ENCODE measurements at regions not wholly inside any gene's neighbourhood (a gene's known extent, or its start where the extent isn't known, plus 50 kb on each side); places are given as distances from the start of the nearest gene placed in this dataset.

GRCh38 chr10:84860855-84861254 is 532.5 kb downstream of the CCSER2 start:
- H3K4me3 Mint-ChIP-seq: no peak overlapping the region
- H3K27ac Mint-ChIP-seq: no peak overlapping the region
- no peaks in the 10 kb centered on the region for H3K36me3 ChIP-seq (replicated peaks in 1 of 2; ENCODE audit: control insufficient read depth in 1 of 2, insufficient read depth in 2 of 2, low read length in 2 of 2)
- H4K20me1 ChIP-seq (ENCODE audit: insufficient read depth, low read length): no peaks in the 10 kb centered on the region
- H3K9ac ChIP-seq (ENCODE audit: insufficient read depth, low read length, poor library complexity, severe bottlenecking): no peak overlapping the region
- H3K4me1 Mint-ChIP-seq: no peaks in the 10 kb centered on the region
- H3K79me2 ChIP-seq (ENCODE audit: insufficient read depth, low read length): no peaks in the 10 kb centered on the region
- H2AFZ ChIP-seq (ENCODE audit: insufficient read depth, low read depth, low read length, poor library complexity, severe bottlenecking): no peak overlapping the region
- H3K9me3 Mint-ChIP-seq: peaks cover 0 to 6% (median 0%) of the 10 kb centered on the region in 7 donors
- H3K27me3 ChIP-seq (ENCODE audit: control insufficient read depth in 2 of 2, insufficient read depth in 2 of 2, low read length in 2 of 2): no peaks in the 10 kb centered on the region
- H3K4me1 ChIP-seq (ENCODE audit: control insufficient read depth in 1 of 2, insufficient read depth in 2 of 2, low read length in 2 of 2): no peaks in the 10 kb centered on the region
- TF ChIP-seq, protein P1, sequence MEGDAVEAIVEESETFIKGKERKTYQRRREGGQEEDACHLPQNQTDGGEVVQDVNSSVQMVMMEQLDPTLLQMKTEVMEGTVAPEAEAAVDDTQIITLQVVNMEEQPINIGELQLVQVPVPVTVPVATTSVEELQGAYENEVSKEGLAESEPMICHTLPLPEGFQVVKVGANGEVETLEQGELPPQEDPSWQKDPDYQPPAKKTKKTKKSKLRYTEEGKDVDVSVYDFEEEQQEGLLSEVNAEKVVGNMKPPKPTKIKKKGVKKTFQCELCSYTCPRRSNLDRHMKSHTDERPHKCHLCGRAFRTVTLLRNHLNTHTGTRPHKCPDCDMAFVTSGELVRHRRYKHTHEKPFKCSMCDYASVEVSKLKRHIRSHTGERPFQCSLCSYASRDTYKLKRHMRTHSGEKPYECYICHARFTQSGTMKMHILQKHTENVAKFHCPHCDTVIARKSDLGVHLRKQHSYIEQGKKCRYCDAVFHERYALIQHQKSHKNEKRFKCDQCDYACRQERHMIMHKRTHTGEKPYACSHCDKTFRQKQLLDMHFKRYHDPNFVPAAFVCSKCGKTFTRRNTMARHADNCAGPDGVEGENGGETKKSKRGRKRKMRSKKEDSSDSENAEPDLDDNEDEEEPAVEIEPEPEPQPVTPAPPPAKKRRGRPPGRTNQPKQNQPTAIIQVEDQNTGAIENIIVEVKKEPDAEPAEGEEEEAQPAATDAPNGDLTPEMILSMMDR (IDR thresholded peaks at IDR 0.05): no peak
- no peaks in the 10 kb centered on the region for H3K9me3 ChIP-seq (replicated peaks in 1 of 2; ENCODE audit: control insufficient read depth in 1 of 2, insufficient read depth in 1 of 2, low read length in 2 of 2)
- intact Hi-C loops (cut with micrococcal nuclease): no loop called here
- no peak overlapping the region for H3K4me2 ChIP-seq (replicated peaks; ENCODE audit: extremely low read depth, low read length, poor library complexity, severe bottlenecking)
- no CpG with 5 or more reads among the region's 4 CpGs for WGBS (ENCODE audit: insufficient coverage)
- no peaks in the 10 kb centered on the region for H3K27me3 Mint-ChIP-seq (ENCODE audit: low read depth in 3 of 3)
- DNase-seq: no peak
- H3K4me3 ChIP-seq (replicated peaks in 1 of 3; ENCODE audit: low read depth in 2 of 3, low read length in 3 of 3): no peak overlapping the region
- H3K36me3 Mint-ChIP-seq: no peaks in the 10 kb centered on the region
- no peak overlapping the region for H3K27ac ChIP-seq (ENCODE audit: low read depth in 1 of 2, low read length in 2 of 2)

- Histone ChIP-seq H3K9ac (ENCODE audit: insufficient read depth, low read length, poor library complexity, severe bottlenecking) (no peak overlapping the region), H3K36me3 (replicated peaks in 1 of 2; ENCODE audit: control insufficient read depth in 1 of 2, insufficient read depth in 2 of 2, low read length in 2 of 2) (no peaks in the 10 kb centered on the region), H3K27ac (ENCODE audit: low read depth in 1 of 2, low read length in 2 of 2) (no peak overlapping the region), H4K20me1 (ENCODE audit: insufficient read depth, low read length) (no peaks in the 10 kb centered on the region), H3K9me3 (replicated peaks in 1 of 2; ENCODE audit: control insufficient read depth in 1 of 2, insufficient read depth in 1 of 2, low read length in 2 of 2) (peaks cover 0 to 5% of the 10 kb centered on the region in 2 donors), H3K4me2 (replicated peaks; ENCODE audit: extremely low read depth, low read length, poor library complexity, severe bottlenecking) (no peak overlapping the region), H2AFZ (ENCODE audit: insufficient read depth, low read depth, low read length, poor library complexity, severe bottlenecking) (no peak overlapping the region), H3K4me1 (ENCODE audit: control insufficient read depth in 1 of 2, insufficient read depth in 2 of 2, low read length in 2 of 2) (no peaks in the 10 kb centered on the region), H3K4me3 (replicated peaks in 1 of 3; ENCODE audit: low read depth in 2 of 3, low read length in 3 of 3) (no peak overlapping the region), H3K27me3 (ENCODE audit: control insufficient read depth in 2 of 2, insufficient read depth in 2 of 2, low read length in 2 of 2) (no peaks in the 10 kb centered on the region), H3K79me2 (ENCODE audit: insufficient read depth, low read length) (no peaks in the 10 kb centered on the region)
- TF ChIP-seq, protein P1 (IDR thresholded peaks at IDR 0.05): no peak
- no peak for DNase-seq
- H3K27me3 Mint-ChIP-seq (ENCODE audit: low read depth in 3 of 3): no peaks in the 10 kb centered on the region
- no peak overlapping the region for H3K27ac Mint-ChIP-seq
- no peaks in the 10 kb centered on the region for H3K36me3 Mint-ChIP-seq
- WGBS (ENCODE audit: insufficient coverage): no CpG with 5 or more reads among the region's 1 CpG
- H3K4me1 Mint-ChIP-seq: no peaks in the 10 kb centered on the region
- H3K9me3 Mint-ChIP-seq: peaks cover 0 to 8% (median 1%) of the 10 kb centered on the region in 7 donors
- intact Hi-C loops (cut with micrococcal nuclease): no loop called here
- no peak overlapping the region for H3K4me3 Mint-ChIP-seq
Measured at GRCh38 chr10:84862551-84862950, 534.2 kb downstream of the CCSER2 start.
